ENCODE measurements at regions not wholly inside any gene's neighbourhood (a gene's known extent, or its start where the extent isn't known, plus 50 kb on each side); places are given as distances from the start of the nearest gene placed in this dataset.
"Not testable (repeated sequence)": the region's sequence is repeated elsewhere in the genome, so short reads cannot be mapped to it uniquely, and the experiment has no call there.

- Histone ChIP-seq H4K20me1 (replicated peaks; ENCODE audit: insufficient read depth) (no peaks in the 10 kb centered on the region), H2AFZ (no peak overlapping the region), H3K36me3 (ENCODE audit: insufficient read depth) (peaks cover 5% of the 10 kb centered on the region; the same call in 1 of the 2 replicates), H3F3A (replicated peaks; ENCODE audit: low read depth) (no peaks in the 10 kb centered on the region), H3K4me2 (0 out of 2 replicates have a peak overlapping the region, but pooled peaks have one; percentile 6), H3K4me1 (ENCODE audit: insufficient read depth) (peaks cover 27% of the 10 kb centered on the region), H3K9me2 (ENCODE audit: insufficient read depth) (peaks cover 5% of the 10 kb centered on the region; the same call in 1 of the 2 replicates), H3K27me3 (ENCODE audit: insufficient read depth) (no peaks in the 10 kb centered on the region), H3K4me3 (no peak overlapping the region), H3K27ac (ENCODE audit: low read depth) (no peak overlapping the region), H3K79me2 (replicated peaks; ENCODE audit: insufficient read depth) (no peaks in the 10 kb centered on the region)
- ATAC-seq, result no peak
- Mint-ChIP-seq H3K27me3 (ENCODE audit: insufficient read depth, low read depth, poor library complexity) (no peaks in the 10 kb centered on the region), H3K27ac (no peak overlapping the region), H3K36me3 (ENCODE audit: low read depth) (peaks cover 27% of the 10 kb centered on the region; the same call in 2 of the 3 replicates), H3K4me1 (peaks cover 22% of the 10 kb centered on the region), H3K4me3 (no peak overlapping the region), H3K9me3 (peaks cover 7% of the 10 kb centered on the region; the same call in 1 of the 3 replicates)
- TF ChIP-seq STAT1 (IDR thresholded peaks at IDR 0.05; ENCODE audit: unreplicated experiment), result no peak
- no peak for TF ChIP-seq EZH2phosphoT487 (IDR thresholded peaks at IDR 0.05; ENCODE audit: unreplicated experiment)
- no peak for TF ChIP-seq JUNB (IDR thresholded peaks at IDR 0.05; ENCODE audit: unreplicated experiment)
- TF ChIP-seq NANOG (IDR thresholded peaks at IDR 0.05; ENCODE audit: borderline replicate concordance), result no peak
- TF ChIP-seq ZNF114 (CRISPR knock-in tag; IDR thresholded peaks at IDR 0.05), result no peak
- no peak for TF ChIP-seq CREB1 (CRISPR knock-in tag; IDR thresholded peaks at IDR 0.05; ENCODE audit: low read depth)
- no peak for TF ChIP-seq ETS1 (IDR thresholded peaks at IDR 0.05)
- DNase-seq (ENCODE audit: low spot score), result no peak
These were observed 94.5 kb upstream of the GC start for GRCh38 chr4:71878376-71878775.

DNA sequence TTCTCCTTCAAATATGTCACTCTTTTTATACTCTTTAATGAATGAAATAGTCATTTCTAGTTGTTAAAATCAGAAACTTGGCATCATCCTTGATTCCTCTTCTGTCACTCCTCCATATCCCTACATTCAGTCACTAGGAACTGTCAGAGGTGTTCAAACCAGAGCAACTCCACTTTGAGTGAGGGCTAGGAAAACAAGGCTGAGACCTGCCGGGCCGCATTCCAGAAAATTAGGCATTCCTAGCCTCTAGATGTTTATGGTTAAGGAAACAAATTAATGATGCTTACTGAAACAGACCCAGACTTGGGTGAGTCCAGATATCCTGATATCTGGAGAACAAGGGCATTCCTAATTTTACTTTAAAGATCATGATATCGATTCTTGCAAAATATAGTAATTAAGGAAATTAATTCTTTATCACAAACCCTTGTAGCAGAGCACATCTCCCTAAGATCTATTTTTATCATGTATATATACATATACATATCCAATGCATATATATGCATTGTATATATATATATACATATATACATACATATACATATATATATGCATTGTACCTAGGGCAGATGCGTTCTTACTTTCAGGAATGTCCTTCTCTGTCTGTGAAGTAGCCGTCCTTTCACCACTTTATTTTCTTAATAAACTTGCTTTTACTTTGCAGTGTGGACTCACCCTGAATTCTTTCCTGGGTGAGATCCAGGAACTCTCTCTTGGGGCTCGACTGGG is 98.4 kb upstream of the GC start:
- no peaks in the 10 kb centered on the region for H4K20me1 ChIP-seq (replicated peaks; ENCODE audit: insufficient read depth)
- Mint-ChIP-seq H3K27me3 (ENCODE audit: insufficient read depth, low read depth, poor library complexity) (no peaks in the 10 kb centered on the region), H3K9me3 (peaks cover 2% of the 10 kb centered on the region; the same call in 1 of the 3 replicates), H3K4me1 (peaks cover 22% of the 10 kb centered on the region), H3K36me3 (ENCODE audit: low read depth) (peaks cover 23% of the 10 kb centered on the region; the same call in 2 of the 3 replicates), H3K27ac (peak overlapping the region; percentile 41), H3K4me3 (no peak overlapping the region)
- H3K27ac ChIP-seq (ENCODE audit: low read depth), result no peak overlapping the region
- H3K4me3 ChIP-seq, result no peak overlapping the region
- no peaks in the 10 kb centered on the region for H3K9me2 ChIP-seq (ENCODE audit: insufficient read depth)
- no peaks in the 10 kb centered on the region for H3K79me2 ChIP-seq (replicated peaks; ENCODE audit: insufficient read depth)
- peak overlapping the region; percentile 10; the same call in 1 of the 2 replicates for H3K4me2 ChIP-seq
- no peak overlapping the region for H2AFZ ChIP-seq
- TF ChIP-seq CTCF (conservative IDR thresholded peaks at IDR 0.05; ENCODE audit: low read depth in 2 of 2) (no peak), ZNF114 (CRISPR knock-in tag; IDR thresholded peaks at IDR 0.05) (no peak), REST (IDR thresholded peaks at IDR 0.05; ENCODE audit: unreplicated experiment) (no peak), STAT1 (IDR thresholded peaks at IDR 0.05; ENCODE audit: unreplicated experiment) (no peak), JUNB (IDR thresholded peaks at IDR 0.05; ENCODE audit: unreplicated experiment) (no peak), POLR2AphosphoS5 (IDR thresholded peaks at IDR 0.05; ENCODE audit: low read depth) (no peak)
- no peaks in the 10 kb centered on the region for H3F3A ChIP-seq (replicated peaks; ENCODE audit: low read depth)
- DNase-seq (ENCODE audit: low spot score) (peak; percentile 57), ATAC-seq (peak; percentile 48; the same call in 1 of the 3 replicates)
- peaks cover 5% of the 10 kb centered on the region; the same call in 1 of the 2 replicates for H3K36me3 ChIP-seq (ENCODE audit: insufficient read depth)
- H3K4me1 ChIP-seq (ENCODE audit: insufficient read depth), result peaks cover 27% of the 10 kb centered on the region
- no peaks in the 10 kb centered on the region for H3K27me3 ChIP-seq (ENCODE audit: insufficient read depth)

GRCh38 chr4:71900366-71900765 is 116.5 kb upstream of the GC start:
- H3K27ac ChIP-seq (ENCODE audit: low read depth); H3K4me1 Mint-ChIP-seq; ATAC-seq; H4K20me1 ChIP-seq (replicated peaks; ENCODE audit: insufficient read depth); H3K4me1 ChIP-seq (ENCODE audit: insufficient read depth); H3K79me2 ChIP-seq (replicated peaks; ENCODE audit: insufficient read depth); H3K4me3 Mint-ChIP-seq; H3K27me3 ChIP-seq (ENCODE audit: insufficient read depth); H3K27ac Mint-ChIP-seq; DNase-seq (ENCODE audit: low spot score); H3K4me2 ChIP-seq; H3K4me3 ChIP-seq; H3K9me2 ChIP-seq (ENCODE audit: insufficient read depth); H3F3A ChIP-seq (replicated peaks; ENCODE audit: low read depth); H3K27me3 Mint-ChIP-seq (ENCODE audit: insufficient read depth, low read depth, poor library complexity); H2AFZ ChIP-seq: not testable (repeated sequence)
- H3K36me3 ChIP-seq (ENCODE audit: insufficient read depth), result peaks cover 11% of the 10 kb centered on the region
- Mint-ChIP-seq H3K36me3 (ENCODE audit: low read depth) (peaks cover 39% of the 10 kb centered on the region), H3K9me3 (peaks cover 28% of the 10 kb centered on the region)

Data from GM23338 (cell line).